Loucy (cell line): ENCODE measurements at regions not wholly inside any gene's neighbourhood (a gene's known extent, or its start where the extent isn't known, plus 50 kb on each side); places are given as distances from the start of the nearest gene placed in this dataset.

Experiments used
- CTCF ChIP-seq: fragments of 200-600 bp; sonication (generic); conservative IDR thresholded peaks from 2 replicates; pipeline ENCODE4 v1.5.1; 2014; ENCODE audit warnings: mild to moderate bottlenecking, antibody characterized with exemption, low read length
- EZH2phosphoT487 ChIP-seq: fragments of 200-600 bp; IDR thresholded peaks from 2 replicates; pipeline ENCODE4 v1.6.1; 2018; ENCODE audit warnings: antibody characterized with exemption, mild to moderate bottlenecking, moderate library complexity, borderline replicate concordance

GRCh38 chr10:74770400-74770799 lies 56.0 kb upstream of the KAT6B start:
- no peak for TF ChIP-seq CTCF
- TF ChIP-seq EZH2phosphoT487 = no peak
